HCT116 (cell line): ENCODE measurements at regions not wholly inside any gene's neighbourhood (a gene's known extent, or its start where the extent isn't known, plus 50 kb on each side); places are given as distances from the start of the nearest gene placed in this dataset.

Experiments
- ATAC-seq: fragments of 200-7000 bp; cut with Tn5 transposase; 2 replicates; pipeline ENCODE4 v1.9.1; 2020; ENCODE audit warnings: mild to moderate bottlenecking, moderate library complexity
- BruUV-seq: library from RNA; stranded (reverse); fragments of 400-500 nt; replicated peaks from 2 replicates; lab custom pipeline; 2021; lab: Mats Ljungman, UMichigan
- CTCF ChIA-PET: fragments of 300-600 bp; sonication (Branson Sonifier 250); formaldehyde crosslinking; loops from one replicate; lab custom pipeline; 2021; ENCODE audit warnings: antibody characterized with exemption; lab: Charles Lee
- POLR2A ChIA-PET: fragments of 300-600, 350-600 bp; sonication (Branson Sonifier 250); formaldehyde crosslinking; loops from one replicate; lab custom pipeline; 2021; ENCODE audit warnings: antibody characterized with exemption; lab: Charles Lee
- RAD21 ChIA-PET, 2 experiments: fragments of 300-600 bp; sonication (Branson Sonifier 250); formaldehyde crosslinking; loops; one replicate each; lab custom pipeline; 2023; ENCODE audit warnings: low total read pairs in 2 of 2; ENCODE audit not compliant: uncharacterized antibody in 2 of 2, unreplicated experiment in 2 of 2, low non-redundant PET in 1 of 2; lab: Charles Lee
- DNase-seq: peaks from one replicate; pipeline ENCODE4 v3.0.0-alpha.2; 2010; ENCODE audit warnings: low read depth, low spot score
- H2AFZ ChIP-seq: fragments of 200-600 bp; shearing (Covaris generic), sonication (generic); 2 replicates; pipeline ENCODE4 v1.6.1; 2017; ENCODE audit warnings: low read depth, mixed run types, mixed read lengths, antibody characterized with exemption, low read length; ENCODE audit not compliant: poor library complexity, severe bottlenecking
- H3K27ac ChIP-seq: 2 replicates; pipeline ENCODE4 v1.5.1; 2012; ENCODE audit warnings: low read depth, low read length
- H3K27me3 ChIP-seq: fragments of 200-600 bp; sonication (generic); 2 replicates; pipeline ENCODE4 v1.6.1; 2016; ENCODE audit warnings: mixed run types, low read length, mixed read lengths; ENCODE audit not compliant: insufficient read depth
- H3K36me3 ChIP-seq, 2 experiments: fragments of 200-500 bp in 1 of 2; fragments of 200-600 bp in 1 of 2; sonication (Bioruptor generic) in 1 of 2; sonication (generic) in 1 of 2; 2 replicates each; pipeline versions ENCODE4 v1.5.1 to v1.6.1; 2014 to 2016; ENCODE audit warnings: low read length in 2 of 2, inconsistent platforms in 1 of 2, mixed read lengths in 1 of 2, mixed run types in 1 of 2; ENCODE audit not compliant: insufficient read depth in 2 of 2, control insufficient read depth in 1 of 2
- H3K4me1 ChIP-seq, 2 experiments: fragments of 200-600 bp in 1 of 2; sonication (generic) in 1 of 2; 2 replicates each; pipeline versions ENCODE4 v1.5.1 to v1.6.1; 2012 to 2017; ENCODE audit warnings: low read length in 2 of 2, inconsistent platforms in 1 of 2, mild to moderate bottlenecking in 1 of 2, mixed read lengths in 1 of 2, mixed run types in 1 of 2, moderate library complexity in 1 of 2; ENCODE audit not compliant: insufficient read depth in 2 of 2, control insufficient read depth in 1 of 2
- H3K4me2 ChIP-seq: fragments of 200-600 bp; sonication (generic); 2 replicates; pipeline ENCODE4 v1.6.1; 2017; ENCODE audit warnings: mixed run types, low read length, mixed read lengths
- H3K4me3 ChIP-seq, 2 experiments: fragments of 200-600 bp in 1 of 2; sonication (generic) in 1 of 2; replicated peaks in 1 of 2; 2 replicates each; pipeline ENCODE4 v1.5.1; 2011 to 2016; ENCODE audit warnings: low read length in 2 of 2, control low read depth in 1 of 2, low read depth in 1 of 2, mild to moderate bottlenecking in 1 of 2, mixed read lengths in 1 of 2, mixed run types in 1 of 2
- H3K79me2 ChIP-seq: fragments of 200-600 bp; sonication (generic); 2 replicates; pipeline ENCODE4 v1.6.1; 2017; ENCODE audit warnings: mild to moderate bottlenecking, mixed run types, low read length, moderate library complexity, mixed read lengths; ENCODE audit not compliant: insufficient read depth
- H3K9ac ChIP-seq: fragments of 200-600 bp; sonication (generic); 2 replicates; pipeline ENCODE4 v1.6.1; 2016; ENCODE audit warnings: low read length, mixed read lengths
- H3K9me2 ChIP-seq: fragments of 200-600 bp; sonication (generic), shearing (Covaris generic); 2 replicates; pipeline ENCODE4 v1.6.1; 2017; ENCODE audit warnings: mixed run types, mild to moderate bottlenecking, moderate library complexity; ENCODE audit not compliant: insufficient read depth
- H3K9me3 ChIP-seq, 2 experiments: fragments of 200-500 bp in 1 of 2; fragments of 200-600 bp in 1 of 2; sonication (Bioruptor generic) in 1 of 2; sonication (generic) in 1 of 2; 2 replicates each; pipeline ENCODE4 v1.6.1; 2014 to 2017; ENCODE audit warnings: low read length in 2 of 2, mixed read lengths in 2 of 2, inconsistent platforms in 1 of 2, low read depth in 1 of 2, mild to moderate bottlenecking in 1 of 2, mixed run types in 1 of 2, moderate library complexity in 1 of 2; ENCODE audit not compliant: control insufficient read depth in 1 of 2, insufficient read depth in 1 of 2
- H4K20me1 ChIP-seq: fragments of 200-600 bp; sonication (generic), shearing (Covaris generic); 2 replicates; pipeline ENCODE4 v1.6.1; 2017; ENCODE audit warnings: mixed run types, mild to moderate bottlenecking, moderate library complexity; ENCODE audit not compliant: insufficient read depth
- CBX3 ChIP-seq: IDR thresholded peaks from 2 replicates; pipeline ENCODE4 v1.6.1; 2012; ENCODE audit warnings: low read depth
- CEBPB ChIP-seq: IDR thresholded peaks from 2 replicates; pipeline ENCODE4 v1.6.1; 2012; ENCODE audit warnings: low read depth
- CTCF ChIP-seq, 3 experiments: fragments of 200-600 bp in 1 of 3; sonication (generic) in 1 of 3; IDR thresholded peaks in 2 of 3; conservative IDR thresholded peaks in 1 of 3; 2 replicates each; pipeline ENCODE4 v1.5.1; 2012 to 2017; ENCODE audit warnings: low read depth in 2 of 3, low read length in 2 of 3, antibody characterized with exemption in 1 of 3, borderline replicate concordance in 1 of 3, control low read depth in 1 of 3, mild to moderate bottlenecking in 1 of 3, mixed read lengths in 1 of 3, mixed run types in 1 of 3, moderate library complexity in 1 of 3; ENCODE audit not compliant: insufficient read depth in 1 of 3
- EGR1 ChIP-seq: IDR thresholded peaks from 2 replicates; pipeline ENCODE4 v1.6.1; 2012; ENCODE audit warnings: low read depth
- ELF1 ChIP-seq: IDR thresholded peaks from 2 replicates; pipeline ENCODE4 v1.6.1; 2012; ENCODE audit warnings: low read depth, borderline replicate concordance
- EZH2 ChIP-seq: fragments of 200-600 bp; sonication (generic); IDR thresholded peaks from 2 replicates; pipeline ENCODE4 v1.6.1; 2017; ENCODE audit warnings: antibody characterized with exemption, mixed run types
- EZH2phosphoT487 ChIP-seq: fragments of 200-600 bp; IDR thresholded peaks from 2 replicates; pipeline ENCODE4 v1.6.1; 2018; ENCODE audit warnings: antibody characterized with exemption, borderline replicate concordance
- FOSL1 ChIP-seq: IDR thresholded peaks from 2 replicates; pipeline ENCODE4 v1.6.1; 2012; ENCODE audit warnings: low read depth
- JUND ChIP-seq: IDR thresholded peaks from 2 replicates; pipeline ENCODE4 v1.6.1; 2012
- MAX ChIP-seq: IDR thresholded peaks from 2 replicates; pipeline ENCODE4 v1.6.1; 2012
- RAD21 ChIP-seq: IDR thresholded peaks from 2 replicates; pipeline ENCODE4 v1.6.1; 2012; ENCODE audit warnings: low read depth, mild to moderate bottlenecking
- SIN3A ChIP-seq: IDR thresholded peaks from 2 replicates; pipeline ENCODE4 v1.6.1; 2012; ENCODE audit warnings: low read depth
- YY1 ChIP-seq: IDR thresholded peaks from 2 replicates; pipeline ENCODE4 v1.6.1; 2011; ENCODE audit warnings: low read length, low read depth, moderate library complexity, mild to moderate bottlenecking; ENCODE audit not compliant: insufficient replicate concordance; ENCODE audit errors: extremely low read depth
- ZFX ChIP-seq: fragments of 450-650 bp; IDR thresholded peaks from 2 replicates; pipeline ENCODE4 v1.6.1; 2017
- intact Hi-C: fragments of 100-400 bp; cut with micrococcal nuclease; formaldehyde crosslinking; loops from 2 replicates; pipeline ENCODE4 v1.10.0; 2022

GRCh38 chrY:8084192-8084591, 1172.6 kb upstream of the AMELY start (continued):
- TF ChIP-seq CBX3 (no peak), JUND (no peak)
- TF ChIP-seq, all 23 proteins: peak for 0

- ATAC-seq (no peak), DNase-seq (no peak)
- no TSS peak for BruUV-seq
- Histone ChIP-seq H3K4me1 (no peaks in the 10 kb centered on the region; a peak in 1 of 4 replicates), H3K79me2 (no peaks in the 10 kb centered on the region), H3K27me3 (no peaks in the 10 kb centered on the region), H3K27ac (no peak overlapping the region), H2AFZ (no peak overlapping the region), H3K9me2 (no peaks in the 10 kb centered on the region), H3K36me3 (no peaks in the 10 kb centered on the region), H4K20me1 (no peaks in the 10 kb centered on the region), H3K9me3 (no peaks in the 10 kb centered on the region), H3K4me3 (no peak overlapping the region)
- RAD21 ChIA-PET: no interaction called here
- intact Hi-C loops: no loop called here
- CTCF ChIA-PET: no interaction called here
- POLR2A ChIA-PET: no interaction called here
- TF ChIP-seq EZH2phosphoT487: no peak
- no peak for TF ChIP-seq FOSL1
- no peak for TF ChIP-seq CEBPB
- no peak for TF ChIP-seq EZH2
- no peak for TF ChIP-seq RAD21
- no peak for TF ChIP-seq MAX
- TF ChIP-seq, all 23 proteins: peak for 0
- Histone ChIP-seq H3K9ac (no peak overlapping the region), H3K4me2 (no peak overlapping the region)
These were observed 1169.6 kb upstream of the AMELY start for GRCh38 chrY:8081151-8081550.

GRCh38 chrY:8065220-8065619, 1153.7 kb upstream of the AMELY start:
- ChIA-PET POLR2A (no interaction called here), CTCF (no interaction called here), RAD21 (no interaction called here)
- Histone ChIP-seq H3K27me3 (no peaks in the 10 kb centered on the region), H3K9ac (no peak overlapping the region), H3K36me3 (no peaks in the 10 kb centered on the region), H3K4me2 (no peak overlapping the region), H3K9me3 (no peaks in the 10 kb centered on the region), H3K4me1 (no peaks in the 10 kb centered on the region), H3K9me2 (no peaks in the 10 kb centered on the region), H3K27ac (no peak overlapping the region), H3K4me3 (no peak overlapping the region), H4K20me1 (no peaks in the 10 kb centered on the region), H3K79me2 (no peaks in the 10 kb centered on the region), H2AFZ (no peak overlapping the region)
- intact Hi-C loops: no loop called here
- no peak for ATAC-seq
- no peak for DNase-seq
- no TSS peak for BruUV-seq
- TF ChIP-seq EZH2phosphoT487 (no peak), CTCF (IDR thresholded peaks at IDR 0.05 in 2 of 3, conservative IDR thresholded peaks at IDR 0.05 in 1 of 3; ENCODE audit: borderline replicate concordance in 1 of 3, insufficient read depth in 1 of 3, low read depth in 2 of 3, low read length in 2 of 3) (no peak), ZFX (no peak), MAX (no peak), EGR1 (no peak), SIN3A (no peak), FOSL1 (no peak), ELF1 (no peak), YY1 (no peak), CEBPB (no peak)
